ENCODE measurements at regions not wholly inside any gene's neighbourhood (a gene's known extent, or its start where the extent isn't known, plus 50 kb on each side); places are given as distances from the start of the nearest gene placed in this dataset.

- H3K4me1 Mint-ChIP-seq: peaks cover 2% of the 10 kb centered on the region
- Histone ChIP-seq H3K36me3 (replicated peaks in 1 of 2; ENCODE audit: control extremely low read depth in 1 of 2, control insufficient read depth in 1 of 2, extremely low read depth in 1 of 2, insufficient read depth in 2 of 2, low read length in 1 of 2) (no peaks in the 10 kb centered on the region), H3K4me3 (ENCODE audit: control extremely low read depth in 1 of 5, extremely low read depth in 1 of 5, insufficient read depth in 1 of 5, low read depth in 2 of 5, low read length in 4 of 5) (no peak overlapping the region), H2AFZ (ENCODE audit: insufficient read depth, low read depth, low read length, poor library complexity, severe bottlenecking) (no peak overlapping the region), H3K9ac (ENCODE audit: low read length) (no peak overlapping the region), H3K79me2 (ENCODE audit: control insufficient read depth, insufficient read depth, low read length) (no peaks in the 10 kb centered on the region), H3K27ac (ENCODE audit: low read length in 2 of 2) (no peak overlapping the region), H3K4me2 (replicated peaks; ENCODE audit: low read depth, low read length, poor library complexity, severe bottlenecking) (no peak overlapping the region), H3K9me3 (ENCODE audit: control extremely low read depth in 1 of 3, control insufficient read depth in 2 of 3, insufficient read depth in 1 of 3, low read length in 2 of 3) (no peaks in the 10 kb centered on the region), H3K4me1 (ENCODE audit: control insufficient read depth in 2 of 2, insufficient read depth in 2 of 2, low read length in 2 of 2) (no peaks in the 10 kb centered on the region), H3K27me3 (replicated peaks in 1 of 4; ENCODE audit: control extremely low read depth in 1 of 4, control insufficient read depth in 3 of 4, insufficient read depth in 4 of 4, low read length in 3 of 4) (no peaks in the 10 kb centered on the region), H4K20me1 (ENCODE audit: control insufficient read depth, insufficient read depth, low read length, poor library complexity, severe bottlenecking) (no peaks in the 10 kb centered on the region)
- POLR2A ChIA-PET: no interaction called here
- H3K4me3 Mint-ChIP-seq: no peak overlapping the region
- intact Hi-C loops (cut with micrococcal nuclease): no loop called here
- no peaks in the 10 kb centered on the region for H3K9me3 Mint-ChIP-seq (ENCODE audit: insufficient read depth)
- DNase-seq (no peak), ATAC-seq (ENCODE audit: low read depth) (no peak)
- WGBS (ENCODE audit: insufficient coverage): 61% methylated on average over 5 of the region's 5 CpGs
- H3K27ac Mint-ChIP-seq: no peak overlapping the region
- peaks cover 2% of the 10 kb centered on the region for H3K27me3 Mint-ChIP-seq
- CTCF ChIA-PET: no interaction called here
- TF ChIP-seq EZH2 (IDR thresholded peaks at IDR 0.05; ENCODE audit: borderline replicate concordance, insufficient read depth, low read depth, low read length, poor library complexity, severe bottlenecking) (no peak), CTCF (IDR thresholded peaks at IDR 0.05) (no peak)
Measured at GRCh38 chr5:57566914-57567313, 84.3 kb upstream of the ACTBL2 start.

DNA sequence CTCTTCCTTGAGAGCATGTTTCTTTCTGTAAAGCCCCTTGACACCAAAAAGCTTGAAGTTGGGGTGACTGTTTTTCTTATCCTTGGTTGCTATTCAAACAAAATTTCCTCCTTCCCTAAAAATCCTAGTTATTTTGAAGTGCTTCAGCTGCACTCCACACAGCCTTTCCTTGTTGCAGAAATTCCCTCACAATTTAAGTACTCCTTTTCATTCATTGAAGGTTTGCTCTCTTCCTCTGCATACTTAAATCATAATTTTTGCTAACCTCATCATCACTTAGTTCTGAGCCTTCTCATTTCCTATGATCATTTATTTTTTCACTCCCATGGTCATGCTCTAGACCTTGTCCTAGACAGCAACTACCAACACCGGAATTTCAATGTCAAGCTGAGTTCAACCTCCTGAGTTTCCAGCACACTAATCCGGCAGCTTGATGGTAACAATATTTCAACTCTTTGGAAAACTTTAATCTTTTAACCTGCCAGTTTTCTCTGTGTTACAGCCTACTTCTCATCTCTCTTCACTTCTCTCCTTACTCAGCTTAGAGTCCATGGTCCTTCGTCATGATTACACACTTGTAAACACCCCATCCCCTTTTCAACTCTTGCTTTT is 78.7 kb upstream of the ACTBL2 start:
- Histone ChIP-seq H3K9me3 (ENCODE audit: control extremely low read depth in 1 of 3, control insufficient read depth in 2 of 3, insufficient read depth in 1 of 3, low read length in 2 of 3) (no peaks in the 10 kb centered on the region), H3K27ac (ENCODE audit: low read length in 2 of 2) (no peak overlapping the region), H3K9ac (ENCODE audit: low read length) (no peak overlapping the region), H3K27me3 (replicated peaks in 1 of 4; ENCODE audit: control extremely low read depth in 1 of 4, control insufficient read depth in 3 of 4, insufficient read depth in 4 of 4, low read length in 3 of 4) (no peaks in the 10 kb centered on the region), H3K79me2 (ENCODE audit: control insufficient read depth, insufficient read depth, low read length) (no peaks in the 10 kb centered on the region), H4K20me1 (ENCODE audit: control insufficient read depth, insufficient read depth, low read length, poor library complexity, severe bottlenecking) (no peaks in the 10 kb centered on the region), H3K36me3 (replicated peaks in 1 of 2; ENCODE audit: control extremely low read depth in 1 of 2, control insufficient read depth in 1 of 2, extremely low read depth in 1 of 2, insufficient read depth in 2 of 2, low read length in 1 of 2) (no peaks in the 10 kb centered on the region), H3K4me3 (ENCODE audit: control extremely low read depth in 1 of 5, extremely low read depth in 1 of 5, insufficient read depth in 1 of 5, low read depth in 2 of 5, low read length in 4 of 5) (no peak overlapping the region), H2AFZ (ENCODE audit: insufficient read depth, low read depth, low read length, poor library complexity, severe bottlenecking) (no peak overlapping the region), H3K4me2 (replicated peaks; ENCODE audit: low read depth, low read length, poor library complexity, severe bottlenecking) (no peak overlapping the region), H3K4me1 (ENCODE audit: control insufficient read depth in 2 of 2, insufficient read depth in 2 of 2, low read length in 2 of 2) (no peaks in the 10 kb centered on the region)
- no peaks in the 10 kb centered on the region for H3K9me3 Mint-ChIP-seq (ENCODE audit: insufficient read depth)
- intact Hi-C loops (cut with micrococcal nuclease): no loop called here
- no peak overlapping the region for H3K4me3 Mint-ChIP-seq
- WGBS (ENCODE audit: insufficient coverage): 93% methylated on average over 3 of the region's 3 CpGs
- H3K4me1 Mint-ChIP-seq: no peaks in the 10 kb centered on the region
- H3K27me3 Mint-ChIP-seq: peaks cover 2% of the 10 kb centered on the region
- no peak overlapping the region for H3K27ac Mint-ChIP-seq
- ChIA-PET CTCF (no interaction called here), POLR2A (no interaction called here)
- no peak for DNase-seq
- ATAC-seq (ENCODE audit: low read depth): no peak
- TF ChIP-seq EZH2 (IDR thresholded peaks at IDR 0.05; ENCODE audit: borderline replicate concordance, insufficient read depth, low read depth, low read length, poor library complexity, severe bottlenecking) (no peak), CTCF (IDR thresholded peaks at IDR 0.05) (no peak)
